Type B pancreatic cell (in vitro differentiated cells): ENCODE measurements at regions not wholly inside any gene's neighbourhood (a gene's known extent, or its start where the extent isn't known, plus 50 kb on each side); places are given as distances from the start of the nearest gene placed in this dataset.
"Not testable (repeated sequence)": the region's sequence is repeated elsewhere in the genome, so short reads cannot be mapped to it uniquely, and the experiment has no call there.

ENCODE experiments used
- DNase-seq: peaks from one replicate; pipeline ENCODE4 v3.0.0; 2021; ENCODE audit warnings: mixed read lengths; ENCODE audit not compliant: unreplicated experiment; ENCODE audit errors: extremely low spot score
- H3K27ac Mint-ChIP-seq: 2 replicates; pipeline ENCODE4 v1.8.0; 2021; ENCODE audit warnings: mild to moderate bottlenecking, mixed read lengths
- H3K27me3 Mint-ChIP-seq: 2 replicates; pipeline ENCODE4 v1.8.0; 2021; ENCODE audit warnings: mixed read lengths
- H3K36me3 Mint-ChIP-seq: 2 replicates; pipeline ENCODE4 v1.8.0; 2021; ENCODE audit warnings: mixed read lengths
- H3K4me1 Mint-ChIP-seq: one replicate; pipeline ENCODE4 v1.8.0; 2021; ENCODE audit warnings: mixed read lengths; ENCODE audit not compliant: unreplicated experiment
- H3K4me3 Mint-ChIP-seq: 2 replicates; pipeline ENCODE4 v1.8.0; 2021; ENCODE audit warnings: mild to moderate bottlenecking, mixed read lengths
- H3K9me3 Mint-ChIP-seq: 2 replicates; pipeline ENCODE4 v1.8.0; 2021; ENCODE audit warnings: mixed read lengths
- CTCF ChIP-seq: fragments of 200-600 bp; sonication (generic); conservative IDR thresholded peaks from 2 replicates; pipeline ENCODE4 v1.5.0; 2021; ENCODE audit warnings: antibody characterized with exemption, mild to moderate bottlenecking

- Mint-ChIP-seq H3K4me1 (peaks cover 13% of the 10 kb centered on the region), H3K9me3 (no peaks in the 10 kb centered on the region), H3K4me3 (no peak overlapping the region), H3K27ac (no peak overlapping the region), H3K27me3 (no peaks in the 10 kb centered on the region), H3K36me3 (no peaks in the 10 kb centered on the region)
- no peak for TF ChIP-seq CTCF
- DNase-seq, result no peak
Measured at GRCh38 chr4:84147831-84148230, 351.3 kb downstream of the NKX6-1 start.

GRCh38 chr4:84146300-84146959 lies 352.7 kb downstream of the NKX6-1 start:
- Mint-ChIP-seq H3K9me3 (no peaks in the 10 kb centered on the region), H3K27me3 (no peaks in the 10 kb centered on the region)

GRCh38 chr4:84145176-84145575 lies 353.9 kb downstream of the NKX6-1 start:
- Mint-ChIP-seq H3K4me1 (peaks cover 13% of the 10 kb centered on the region), H3K9me3 (no peaks in the 10 kb centered on the region), H3K27ac (no peak overlapping the region), H3K4me3 (no peak overlapping the region), H3K36me3 (no peaks in the 10 kb centered on the region), H3K27me3 (no peaks in the 10 kb centered on the region)
- TF ChIP-seq CTCF, result no peak
- no peak for DNase-seq

More at GRCh38 chr4:84146300-84146959, 352.7 kb downstream of the NKX6-1 start:
- Mint-ChIP-seq H3K4me1 (peaks cover 13% of the 10 kb centered on the region), H3K36me3 (no peaks in the 10 kb centered on the region), H3K4me3 (peak overlapping the region; percentile 21), H3K27ac (peak overlapping the region; percentile 40)
- no peak for DNase-seq
- TF ChIP-seq CTCF, result no peak

- H3K36me3 Mint-ChIP-seq, H3K4me1 Mint-ChIP-seq, H3K9me3 Mint-ChIP-seq, H3K27me3 Mint-ChIP-seq, DNase-seq: not testable (repeated sequence)
- H3K27ac Mint-ChIP-seq, result peak overlapping the region; percentile 77
- H3K4me3 Mint-ChIP-seq, result peak overlapping the region; percentile 82
Measured at GRCh38 chr4:84126911-84127310, 372.2 kb downstream of the NKX6-1 start.

GRCh38 chr4:84126061-84126787 lies 372.9 kb downstream of the NKX6-1 start:
- no peaks in the 10 kb centered on the region for H3K27me3 Mint-ChIP-seq
- H3K4me3 Mint-ChIP-seq, result peak overlapping the region; percentile 82
- H3K27ac Mint-ChIP-seq, result peak overlapping the region; percentile 77
- H3K36me3 Mint-ChIP-seq, result no peaks in the 10 kb centered on the region
- no peaks in the 10 kb centered on the region for H3K9me3 Mint-ChIP-seq
- no peak for DNase-seq
- TF ChIP-seq CTCF, result no peak
- no peaks in the 10 kb centered on the region for H3K4me1 Mint-ChIP-seq

GRCh38 chr4:84110040-84110439 lies 389.1 kb downstream of the NKX6-1 start:
- Mint-ChIP-seq H3K27me3 (peaks cover 3% of the 10 kb centered on the region), H3K4me3 (no peak overlapping the region), H3K9me3 (peaks cover 13% of the 10 kb centered on the region), H3K36me3 (no peaks in the 10 kb centered on the region), H3K27ac (no peak overlapping the region), H3K4me1 (peaks cover 15% of the 10 kb centered on the region)
- no peak for DNase-seq
- TF ChIP-seq CTCF, result no peak

- not testable (repeated sequence) for H3K36me3 Mint-ChIP-seq, DNase-seq, H3K27me3 Mint-ChIP-seq, H3K4me3 Mint-ChIP-seq, H3K9me3 Mint-ChIP-seq, H3K4me1 Mint-ChIP-seq, H3K27ac Mint-ChIP-seq
Measured at GRCh38 chr4:84101653-84102625, 397.2 kb downstream of the NKX6-1 start.
